IPS DF 6.9 (cell line): ENCODE measurements at regions not wholly inside any gene's neighbourhood (a gene's known extent, or its start where the extent isn't known, plus 50 kb on each side); places are given as distances from the start of the nearest gene placed in this dataset.
"Not testable (repeated sequence)": the region's sequence is repeated elsewhere in the genome, so short reads cannot be mapped to it uniquely, and the experiment has no call there.

ENCODE experiments used
- DNase-seq: peaks from one replicate; pipeline ENCODE4 v3.0.0-alpha.2; 2013; ENCODE audit warnings: low read depth, low spot score
- H3K27ac ChIP-seq: one replicate; pipeline ENCODE4 v1.5.1; 2013; ENCODE audit warnings: low read length, control low read depth
- H3K27me3 ChIP-seq: 2 replicates; pipeline ENCODE4 v1.6.1; 2013; ENCODE audit warnings: mild to moderate bottlenecking, low read length; ENCODE audit not compliant: control insufficient read depth, insufficient read depth
- H3K36me3 ChIP-seq: 2 replicates; pipeline ENCODE4 v1.6.1; 2013; ENCODE audit warnings: low read length; ENCODE audit not compliant: control insufficient read depth, insufficient read depth
- H3K4me1 ChIP-seq: 2 replicates; pipeline ENCODE4 v1.6.1; 2013; ENCODE audit warnings: low read length; ENCODE audit not compliant: control insufficient read depth, insufficient read depth
- H3K4me3 ChIP-seq: 2 replicates; pipeline ENCODE4 v1.5.1; 2013; ENCODE audit warnings: mild to moderate bottlenecking, low read length
- H3K9me3 ChIP-seq: 2 replicates; pipeline ENCODE4 v1.6.1; 2013; ENCODE audit warnings: low read length, inconsistent platforms; ENCODE audit not compliant: control insufficient read depth, insufficient read depth
- WGBS: extraction: QIAGEN DNeasy Blood & Tissue Kit; methylation state at CpG from one replicate; pipeline ENCODE4 v1.1.7; 2013; ENCODE audit warnings: mixed read lengths, missing lambda C conversion rate; ENCODE audit not compliant: insufficient read length, insufficient coverage; 5-methylcytosine and 5-hydroxymethylcytosine counted together

- no peak for DNase-seq
- no CpG with 5 or more reads among the region's 9 CpGs for WGBS
- no peaks in the 10 kb centered on the region for H3K4me1 ChIP-seq
Measured at GRCh38 chr1:229007701-229008100, 263.2 kb upstream of the RAB4A start.

GRCh38 chr1:229008347-229008746 is 262.6 kb upstream of the RAB4A start:
- H3K36me3 ChIP-seq, H3K4me1 ChIP-seq: not testable (repeated sequence)
- no CpG with 5 or more reads among the region's 5 CpGs for WGBS

More at GRCh38 chr1:229007701-229008100, 263.2 kb upstream of the RAB4A start:
- no peaks in the 10 kb centered on the region for H3K9me3 ChIP-seq
- H3K27me3 ChIP-seq: no peaks in the 10 kb centered on the region
- no peaks in the 10 kb centered on the region for H3K36me3 ChIP-seq
- H3K4me3 ChIP-seq: no peak overlapping the region
- no peak overlapping the region for H3K27ac ChIP-seq

GRCh38 chr1:229011022-229011421 is 259.9 kb upstream of the RAB4A start:
- Histone ChIP-seq H3K27me3 (no peaks in the 10 kb centered on the region), H3K27ac (no peak overlapping the region), H3K4me1 (no peaks in the 10 kb centered on the region), H3K9me3 (no peaks in the 10 kb centered on the region), H3K36me3 (no peaks in the 10 kb centered on the region), H3K4me3 (no peak overlapping the region)
- WGBS: no CpG with 5 or more reads among the region's 2 CpGs
- no peak for DNase-seq

More at GRCh38 chr1:229008347-229008746, 262.6 kb upstream of the RAB4A start:
- H3K4me3 ChIP-seq, H3K27ac ChIP-seq, DNase-seq, H3K27me3 ChIP-seq, H3K9me3 ChIP-seq: not testable (repeated sequence)

- Histone ChIP-seq H3K27ac (no peak overlapping the region), H3K36me3 (no peaks in the 10 kb centered on the region), H3K4me3 (no peak overlapping the region), H3K9me3 (no peaks in the 10 kb centered on the region), H3K27me3 (no peaks in the 10 kb centered on the region), H3K4me1 (no peaks in the 10 kb centered on the region)
- DNase-seq: no peak
- no CpG with 5 or more reads among the region's 2 CpGs for WGBS
Measured at GRCh38 chr1:229012823-229013222, 258.1 kb upstream of the RAB4A start.

- H3K36me3 ChIP-seq: no peaks in the 10 kb centered on the region
- H3K27ac ChIP-seq: no peak overlapping the region
- H3K9me3 ChIP-seq: no peaks in the 10 kb centered on the region
- no CpG with 5 or more reads among the region's 7 CpGs for WGBS
- H3K4me1 ChIP-seq: no peaks in the 10 kb centered on the region
- no peak for DNase-seq
- no peak overlapping the region for H3K4me3 ChIP-seq
- H3K27me3 ChIP-seq: no peaks in the 10 kb centered on the region
Measured at GRCh38 chr1:229013981-229014380, 256.9 kb upstream of the RAB4A start.

- Histone ChIP-seq H3K27ac (no peak overlapping the region), H3K27me3 (no peaks in the 10 kb centered on the region), H3K4me3 (no peak overlapping the region), H3K9me3 (no peaks in the 10 kb centered on the region), H3K36me3 (no peaks in the 10 kb centered on the region), H3K4me1 (no peaks in the 10 kb centered on the region)
- WGBS: no CpG with 5 or more reads among the region's 13 CpGs
- no peak for DNase-seq
Measured at GRCh38 chr1:229015806-229016205, 255.1 kb upstream of the RAB4A start.

- WGBS: no CpG with 5 or more reads among the region's 4 CpGs
- Histone ChIP-seq H3K27ac (no peak overlapping the region), H3K27me3 (no peaks in the 10 kb centered on the region), H3K4me3 (no peak overlapping the region), H3K36me3 (no peaks in the 10 kb centered on the region), H3K9me3 (no peaks in the 10 kb centered on the region), H3K4me1 (no peaks in the 10 kb centered on the region)
- no peak for DNase-seq
Measured at GRCh38 chr1:229017091-229017490, 253.8 kb upstream of the RAB4A start.

- no peaks in the 10 kb centered on the region for H3K4me1 ChIP-seq
- no peaks in the 10 kb centered on the region for H3K36me3 ChIP-seq
- H3K27ac ChIP-seq: no peak overlapping the region
- no CpG with 5 or more reads among the region's 2 CpGs for WGBS
- H3K27me3 ChIP-seq: no peaks in the 10 kb centered on the region
- H3K9me3 ChIP-seq: no peaks in the 10 kb centered on the region
- no peak overlapping the region for H3K4me3 ChIP-seq
- no peak for DNase-seq
Measured at GRCh38 chr1:229018674-229019295, 252.1 kb upstream of the RAB4A start.

- DNase-seq: no peak
- H3K27ac ChIP-seq: no peak overlapping the region
- no CpG with 5 or more reads among the region's 8 CpGs for WGBS
- H3K36me3 ChIP-seq: no peaks in the 10 kb centered on the region
- H3K4me1 ChIP-seq: no peaks in the 10 kb centered on the region
- no peaks in the 10 kb centered on the region for H3K9me3 ChIP-seq
- H3K27me3 ChIP-seq: no peaks in the 10 kb centered on the region
- H3K4me3 ChIP-seq: no peak overlapping the region
Measured at GRCh38 chr1:229019663-229020271, 251.1 kb upstream of the RAB4A start.

- WGBS: no CpG with 5 or more reads among the region's 1 CpG
- H3K27me3 ChIP-seq, H3K4me3 ChIP-seq, DNase-seq, H3K27ac ChIP-seq, H3K4me1 ChIP-seq, H3K9me3 ChIP-seq, H3K36me3 ChIP-seq: not testable (repeated sequence)
Measured at GRCh38 chr1:229021034-229021433, 249.9 kb upstream of the RAB4A start.
